Lung (tissue), 11 donors: ENCODE measurements at regions not wholly inside any gene's neighbourhood (a gene's known extent, or its start where the extent isn't known, plus 50 kb on each side); places are given as distances from the start of the nearest gene placed in this dataset.
A peak's percentile ranks its signal among the peaks of the same experiment; 100 is the strongest.
"Not testable (repeated sequence)": the region's sequence is repeated elsewhere in the genome, so short reads cannot be mapped to it uniquely, and the experiment has no call there.

Source experiments
- ATAC-seq: fragments of 200-7000 bp; cut with Tn5 transposase; one replicate; pipeline ENCODE4 v1.9.1; 2020; ENCODE audit warnings: moderate number of reproducible peaks; ENCODE audit not compliant: insufficient read depth, low FRiP score
- DNase-seq, 3 donors: peaks; one replicate each; pipeline ENCODE4 v3.0.0-alpha.2; 2013 to 2017
- H3K27ac ChIP-seq, 2 donors: one replicate each; pipeline ENCODE4 v1.5.1; 2013; ENCODE audit warnings: mild to moderate bottlenecking in 2 of 2, moderate library complexity in 2 of 2, control low read depth in 1 of 2, inconsistent platforms in 1 of 2, low read depth in 1 of 2, low read length in 1 of 2
- H3K27me3 ChIP-seq, 3 donors: one replicate each; pipeline ENCODE4 v1.5.1; 2013; ENCODE audit warnings: low read length in 2 of 3; ENCODE audit not compliant: control insufficient read depth in 3 of 3, insufficient read depth in 3 of 3
- H3K36me3 ChIP-seq, 4 donors: one replicate each; pipeline ENCODE4 v1.5.1; 2013; ENCODE audit warnings: low read length in 4 of 4, mild to moderate bottlenecking in 1 of 4, moderate library complexity in 1 of 4; ENCODE audit not compliant: control insufficient read depth in 4 of 4, insufficient read depth in 4 of 4
- H3K4me1 ChIP-seq, 5 donors: one replicate each; pipeline ENCODE4 v1.5.1; 2013; ENCODE audit warnings: low read length in 5 of 5, mild to moderate bottlenecking in 2 of 5, moderate library complexity in 1 of 5; ENCODE audit not compliant: control insufficient read depth in 5 of 5, insufficient read depth in 5 of 5
- H3K4me3 ChIP-seq: one replicate; pipeline ENCODE4 v1.5.1; 2013; ENCODE audit warnings: mild to moderate bottlenecking, control low read depth, moderate library complexity
- H3K9ac ChIP-seq, 2 donors: one replicate each; pipeline ENCODE4 v1.5.1; 2013; ENCODE audit warnings: low read length in 2 of 2, control low read depth in 1 of 2; ENCODE audit not compliant: insufficient read depth in 1 of 2
- H3K9me3 ChIP-seq, 4 donors: one replicate each; pipeline ENCODE4 v1.5.1; 2013; ENCODE audit warnings: low read length in 3 of 4, mild to moderate bottlenecking in 1 of 4, moderate library complexity in 1 of 4; ENCODE audit not compliant: control insufficient read depth in 4 of 4, insufficient read depth in 3 of 4
- CTCF ChIP-seq: IDR thresholded peaks from 2 replicates; pipeline ENCODE4 v1.5.1; 2012; ENCODE audit warnings: mild to moderate bottlenecking; ENCODE audit errors: control extremely low read depth, extremely low read depth
- WGBS, 2 donors: extraction: QIAGEN DNeasy Blood & Tissue Kit; methylation state at CpG; one replicate each; pipeline ENCODE4 v1.1.7; 2013; 5-methylcytosine and 5-hydroxymethylcytosine counted together
- donor health status: control.
- donor health status: control.
- donor health status: Bipolar disorder and iron deficiency.
- donor health status: healthy.
- donor health status: DM: yes; HTN: yes; CAD: no.

GRCh38 chr12:59431266-59431665 lies 164.6 kb upstream of the SLC16A7 start:
- no peak for TF ChIP-seq CTCF
- no peak overlapping the region for H3K4me3 ChIP-seq
- H3K36me3 ChIP-seq: no peaks in the 10 kb centered on the region
- H3K4me1 ChIP-seq: no peaks in the 10 kb centered on the region
- no peak overlapping the region for H3K27ac ChIP-seq
- H3K9me3 ChIP-seq: no peaks in the 10 kb centered on the region
- no peak overlapping the region for H3K9ac ChIP-seq
- H3K27me3 ChIP-seq: no peaks in the 10 kb centered on the region
- DNase-seq: peak in 2 of 3 donors; percentile 3 to 6
- 63 to 77% methylated on average over 4 of the region's 4 CpGs for WGBS, 2 donors
- no peak for ATAC-seq

GRCh38 chr12:59429766-59430165 lies 166.1 kb upstream of the SLC16A7 start:
- H3K9ac ChIP-seq: no peak overlapping the region
- H3K27ac ChIP-seq: no peak overlapping the region
- no peak overlapping the region for H3K4me3 ChIP-seq
- ATAC-seq (no peak), DNase-seq (no peak)
- no peak for TF ChIP-seq CTCF
- no peaks in the 10 kb centered on the region for H3K9me3 ChIP-seq
- H3K27me3 ChIP-seq: no peaks in the 10 kb centered on the region
- no peaks in the 10 kb centered on the region for H3K4me1 ChIP-seq
- H3K36me3 ChIP-seq: no peaks in the 10 kb centered on the region
- WGBS, 2 donors: 58 to 76% methylated on average over 1 of the region's 1 CpG

- Histone ChIP-seq H3K27ac (no peak overlapping the region), H3K4me3 (no peak overlapping the region), H3K27me3 (no peaks in the 10 kb centered on the region), H3K4me1 (no peaks in the 10 kb centered on the region), H3K36me3 (no peaks in the 10 kb centered on the region), H3K9ac (no peak overlapping the region), H3K9me3 (no peaks in the 10 kb centered on the region)
- DNase-seq (no peak), ATAC-seq (no peak)
- TF ChIP-seq CTCF: no peak
- 86 to 88% methylated on average over 3 of the region's 3 CpGs for WGBS, 2 donors
Measured at GRCh38 chr12:59425798-59426197, 170.0 kb upstream of the SLC16A7 start.

- not testable (repeated sequence) for H3K27me3 ChIP-seq, H3K4me3 ChIP-seq, H3K27ac ChIP-seq, H3K36me3 ChIP-seq, ATAC-seq, H3K4me1 ChIP-seq, DNase-seq, H3K9ac ChIP-seq, H3K9me3 ChIP-seq
- 91 to 95% methylated on average over 3 of the region's 3 CpGs for WGBS, 2 donors
Measured at GRCh38 chr12:59424666-59425065, 171.2 kb upstream of the SLC16A7 start.
